ENCODE measurements at regions not wholly inside any gene's neighbourhood (a gene's known extent, or its start where the extent isn't known, plus 50 kb on each side); places are given as distances from the start of the nearest gene placed in this dataset.
"Not testable (repeated sequence)": the region's sequence is repeated elsewhere in the genome, so short reads cannot be mapped to it uniquely, and the experiment has no call there.

- ATAC-seq, result no peak
Measured at GRCh38 chr5:143955141-143955540, 143.2 kb downstream of the HMHB1 start.

- no peak for ATAC-seq
Measured at GRCh38 chr5:143957455-143957854, 145.5 kb downstream of the HMHB1 start.

- ATAC-seq, result no peak
Measured at GRCh38 chr5:143962201-143962600, 150.2 kb downstream of the HMHB1 start.

GRCh38 chr5:143964919-143965318 lies 153.0 kb downstream of the HMHB1 start:
- no peak for ATAC-seq

DNA sequence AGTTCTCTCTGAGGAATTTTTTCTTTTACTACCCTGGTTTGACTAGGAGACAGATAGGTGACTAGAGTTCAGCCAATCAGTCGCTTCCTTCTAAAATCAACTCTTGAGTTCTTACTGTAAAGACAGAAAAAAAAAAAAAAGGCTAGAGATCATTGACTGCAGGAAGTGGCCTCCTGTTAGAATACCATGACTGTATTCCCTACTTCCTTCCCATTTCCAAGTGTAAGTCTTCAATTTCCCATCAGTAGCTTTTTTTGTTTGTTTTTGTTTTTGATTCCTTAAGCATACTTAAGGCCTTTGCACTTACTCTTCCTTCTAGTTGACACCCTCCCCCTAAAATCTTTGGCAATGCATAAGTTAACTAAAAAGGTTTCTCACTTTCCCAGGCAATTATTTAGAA lies 154.3 kb downstream of the HMHB1 start:
- ATAC-seq, result no peak

DNA sequence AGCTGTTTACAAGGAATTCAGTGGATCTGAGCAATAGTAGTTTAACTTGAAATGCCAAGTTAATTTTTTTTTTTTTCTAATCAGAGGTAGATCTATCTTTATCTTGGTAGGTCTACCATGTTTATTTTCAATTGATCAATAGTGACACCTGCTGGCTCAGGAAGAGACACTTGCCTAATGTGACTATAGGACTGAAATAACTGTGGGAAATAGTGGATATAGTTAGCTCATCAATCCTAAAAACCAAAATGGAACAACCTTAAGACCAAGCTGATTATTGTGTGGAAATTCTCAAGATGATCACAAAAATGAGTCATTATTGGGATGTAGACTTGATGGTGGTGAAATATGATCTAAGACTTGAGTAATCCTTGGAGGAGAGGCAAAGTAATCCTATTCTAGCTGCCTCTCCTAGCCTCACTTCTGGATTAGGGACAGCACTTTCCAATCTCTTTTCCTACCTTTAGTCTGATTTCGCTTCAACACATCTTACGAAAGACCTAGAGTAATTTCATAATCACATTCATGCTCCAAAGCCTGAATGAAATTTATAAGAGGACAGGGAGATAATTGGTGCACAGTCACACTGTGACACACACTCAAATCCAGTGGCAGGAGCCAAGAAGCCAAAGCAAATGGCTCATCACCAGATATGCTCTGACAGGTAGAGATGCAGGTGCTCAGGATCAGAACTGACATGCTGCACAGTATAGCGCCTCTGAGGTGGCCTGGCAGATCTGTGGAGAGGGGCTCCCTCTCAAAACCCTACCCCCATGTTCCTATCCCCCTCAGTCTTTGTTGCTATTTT lies 156.3 kb downstream of the HMHB1 start:
- no peak for ATAC-seq

DNA sequence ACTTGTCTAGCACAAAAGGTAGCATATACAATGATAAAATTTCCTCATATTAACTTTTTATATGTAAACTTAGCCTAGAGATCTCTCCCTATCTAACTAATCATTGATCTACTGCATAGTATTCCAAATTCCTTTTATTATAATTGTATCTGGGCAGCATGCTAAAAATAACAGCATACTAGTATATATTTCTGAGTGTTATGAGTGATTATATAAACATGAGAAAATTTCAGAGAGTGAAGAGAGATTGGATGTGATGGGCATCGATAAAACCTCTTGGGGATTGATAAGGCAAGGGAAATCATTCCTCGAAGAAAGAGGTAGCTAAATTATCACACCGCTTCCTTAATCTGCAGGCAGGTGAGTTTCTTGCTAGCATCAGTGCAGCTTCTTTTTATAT lies 158.2 kb downstream of the HMHB1 start:
- no peak for ATAC-seq

- ATAC-seq, result no peak
Measured at GRCh38 chr5:143972068-143972467, 160.1 kb downstream of the HMHB1 start.

GRCh38 chr5:143976055-143976454 lies 164.1 kb downstream of the HMHB1 start:
- no peak for ATAC-seq

DNA sequence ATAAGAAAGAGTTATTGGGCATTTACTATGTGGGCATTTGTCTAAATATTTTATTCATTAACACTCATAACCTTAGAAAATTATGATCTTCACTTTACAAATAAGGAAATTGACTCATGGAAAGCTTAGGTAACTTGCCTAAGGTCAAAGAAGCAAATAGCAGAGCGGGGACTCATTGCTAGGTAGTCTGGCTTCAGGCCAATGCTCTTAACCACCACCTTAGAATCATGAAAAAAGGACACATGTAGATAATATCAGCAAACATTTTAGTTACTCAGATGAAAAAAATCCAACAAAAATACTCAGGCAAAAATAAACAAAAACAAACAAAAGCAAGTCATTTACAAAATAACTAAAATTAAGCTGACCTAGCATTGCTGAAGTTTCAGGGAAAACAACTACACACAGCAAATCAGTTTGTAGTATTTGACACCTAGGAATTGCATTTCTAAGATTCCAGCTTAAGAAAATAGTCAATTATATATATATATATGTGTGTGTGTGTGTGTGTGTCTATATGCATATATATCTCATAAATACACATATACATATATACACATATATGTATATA lies 166.0 kb downstream of the HMHB1 start:
- ATAC-seq, result no peak

- ATAC-seq, result no peak
Measured at GRCh38 chr5:143979044-143979690, 167.2 kb downstream of the HMHB1 start.

- no peak for ATAC-seq
Measured at GRCh38 chr5:143980506-143980905, 168.5 kb downstream of the HMHB1 start.

- ATAC-seq, result not testable (repeated sequence)
Measured at GRCh38 chr5:143982957-143983356, 171.0 kb downstream of the HMHB1 start.

DNA sequence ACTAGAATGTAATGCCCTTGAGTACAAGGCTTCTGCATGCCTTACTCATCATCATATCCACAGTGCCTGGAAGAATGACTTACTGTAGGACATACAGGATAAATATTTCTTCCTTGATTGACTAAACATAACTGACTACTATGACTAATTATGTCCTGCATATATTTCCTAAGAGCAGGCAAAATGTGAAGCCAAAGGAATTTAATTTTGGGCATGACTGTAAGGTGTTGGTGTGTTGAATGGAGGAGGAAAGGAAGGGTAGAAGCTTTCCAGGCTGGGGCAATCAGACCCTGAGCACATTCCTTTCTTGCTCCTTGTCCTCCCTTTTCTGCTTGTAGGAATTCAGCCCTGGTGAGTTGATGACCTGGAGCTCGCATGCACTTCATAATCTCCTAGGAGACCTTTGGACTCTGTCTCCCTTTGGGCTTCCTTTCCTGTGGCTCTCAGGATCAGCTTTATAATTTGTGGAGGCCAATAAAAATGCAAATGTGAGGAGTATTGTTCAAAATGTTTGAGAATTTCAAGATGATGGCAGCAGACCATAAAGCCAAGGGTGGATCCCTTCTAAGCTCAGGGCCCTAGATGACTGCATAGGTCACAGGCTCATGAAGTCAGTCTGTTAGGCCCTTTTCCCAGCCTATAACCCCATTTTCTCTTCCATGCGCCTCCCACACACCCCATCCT lies 174.0 kb downstream of the HMHB1 start:
- no peak for ATAC-seq

GRCh38 chr5:143986516-143987212 lies 174.7 kb downstream of the HMHB1 start:
- ATAC-seq, result no peak

DNA sequence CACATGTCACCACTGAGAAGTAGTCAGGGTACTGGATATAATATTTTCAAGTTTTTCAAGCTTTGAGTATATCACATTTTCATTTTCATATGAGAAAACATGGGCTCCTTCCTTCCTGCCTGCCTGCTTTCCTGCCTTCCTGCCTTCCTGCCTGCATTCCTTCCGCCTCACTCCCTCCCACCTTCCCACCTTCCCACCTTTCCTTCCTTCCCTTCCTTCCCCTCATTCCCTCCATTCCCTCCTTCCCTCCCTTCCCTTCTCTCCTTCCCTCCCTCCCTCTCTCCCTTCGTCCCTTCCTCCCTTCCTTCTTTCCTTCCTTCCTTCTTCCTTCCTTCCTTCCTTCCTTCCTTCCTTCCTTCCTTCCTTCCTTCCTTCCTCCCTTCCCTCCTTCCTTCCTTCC lies 175.3 kb downstream of the HMHB1 start:
- no peak for ATAC-seq

GRCh38 chr5:143987751-143988560 lies 176.0 kb downstream of the HMHB1 start:
- no peak for ATAC-seq

DNA sequence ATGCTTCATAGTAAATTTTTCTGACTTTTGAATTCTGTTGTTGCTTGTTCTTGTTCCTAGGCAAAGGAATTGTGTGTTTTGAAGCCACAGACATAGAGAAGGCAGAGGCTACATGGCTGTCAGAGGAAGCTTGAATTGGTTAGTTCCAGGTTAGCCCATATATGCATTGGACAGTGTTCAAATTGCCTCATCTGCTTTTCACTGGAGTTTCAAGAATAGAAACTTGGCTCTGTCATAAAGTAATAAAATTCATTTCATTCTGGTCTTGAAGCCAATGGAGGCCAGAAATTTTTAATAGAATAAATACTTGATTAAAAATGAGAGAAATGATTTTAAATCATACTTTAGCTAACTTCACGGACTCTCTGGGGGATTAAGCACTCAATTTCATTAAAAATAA lies 178.0 kb downstream of the YIPF5 start:
- no peak for ATAC-seq

- no peak for ATAC-seq
Measured at GRCh38 chr5:144002876-144003275, 167.6 kb downstream of the YIPF5 start.

DNA sequence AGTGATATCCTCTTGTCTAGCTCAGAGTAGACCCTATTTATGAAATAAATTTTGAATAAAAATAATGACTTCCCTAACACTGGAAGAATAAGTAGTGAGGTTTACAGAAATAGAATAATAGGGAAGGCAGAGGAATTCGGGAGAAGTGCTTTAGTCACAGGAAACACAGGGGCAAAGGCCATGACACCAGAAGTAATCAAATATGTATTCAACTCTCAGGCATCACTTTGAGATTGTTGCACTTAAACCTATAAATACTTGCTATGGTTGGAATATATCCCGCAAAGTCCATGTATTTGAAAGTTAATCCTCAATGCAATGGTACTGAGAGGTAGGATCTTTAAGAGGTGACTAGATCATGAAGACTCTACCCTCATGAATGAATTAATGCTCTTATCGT lies 166.8 kb downstream of the YIPF5 start:
- no peak for ATAC-seq

- no peak for ATAC-seq
Measured at GRCh38 chr5:144004146-144004545, 166.3 kb downstream of the YIPF5 start.

DNA sequence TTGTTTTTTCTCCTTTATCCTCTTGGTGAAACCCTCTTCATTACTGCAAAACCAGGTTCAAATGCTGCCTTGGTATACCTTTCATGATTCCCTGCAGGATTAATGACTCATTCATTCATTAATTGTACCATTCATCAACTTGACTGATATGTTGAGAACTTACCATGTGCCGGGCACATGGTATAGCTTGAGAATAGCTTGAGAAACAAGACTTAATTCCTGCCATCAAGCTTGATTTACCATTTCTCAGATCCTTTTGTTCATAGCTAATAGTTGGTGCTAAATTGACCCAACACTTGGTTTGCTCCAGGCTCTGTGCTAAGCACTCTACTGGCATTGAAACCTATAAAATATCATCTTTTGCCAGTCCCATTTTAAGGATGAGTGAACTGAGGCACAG lies 165.7 kb downstream of the YIPF5 start:
- ATAC-seq, result no peak
